WERI-Rb-1 (cell line): ENCODE measurements at regions not wholly inside any gene's neighbourhood (a gene's known extent, or its start where the extent isn't known, plus 50 kb on each side); places are given as distances from the start of the nearest gene placed in this dataset.

Experiments
- DNase-seq: peaks from one replicate; pipeline ENCODE4 v3.0.0-alpha.2; 2020
- H3K27ac ChIP-seq: fragments of 250-450 bp; sonication (Bioruptor Pico); 2 replicates; pipeline ENCODE4 v1.5.1; 2020; ENCODE audit warnings: mild to moderate bottlenecking, moderate library complexity
- H3K27me3 ChIP-seq: fragments of 250-450 bp; sonication (Bioruptor Pico); 2 replicates; pipeline ENCODE4 v1.5.1; 2021; ENCODE audit warnings: mild to moderate bottlenecking, low read depth, moderate library complexity; ENCODE audit not compliant: insufficient read depth, severe bottlenecking
- H3K36me3 ChIP-seq: fragments of 250-450 bp; sonication (Bioruptor Pico); 2 replicates; pipeline ENCODE4 v1.5.1; 2020; ENCODE audit warnings: mild to moderate bottlenecking, moderate library complexity
- H3K4me3 ChIP-seq: 2 replicates; pipeline ENCODE4 v1.5.1; 2011; ENCODE audit warnings: low read depth, mild to moderate bottlenecking, control low read depth, low read length
- H3K9me3 ChIP-seq: fragments of 250-450 bp; sonication (Bioruptor Pico); 2 replicates; pipeline ENCODE4 v1.5.1; 2021; ENCODE audit warnings: mild to moderate bottlenecking, moderate library complexity; ENCODE audit not compliant: severe bottlenecking
- TF ChIP-seq, protein P1 (sequence below): IDR thresholded peaks from 2 replicates; pipeline ENCODE4 v1.5.1; 2011; ENCODE audit warnings: low read depth, mild to moderate bottlenecking, control low read depth, inconsistent platforms, low read length

GRCh38 chr5:175765858-175766257 is 105.5 kb upstream of the CPLX2 start:
- Histone ChIP-seq H3K27me3 (no peaks in the 10 kb centered on the region), H3K36me3 (no peaks in the 10 kb centered on the region), H3K9me3 (peaks cover 7% of the 10 kb centered on the region), H3K4me3 (no peak overlapping the region), H3K27ac (no peak overlapping the region)
- TF ChIP-seq, protein P1, sequence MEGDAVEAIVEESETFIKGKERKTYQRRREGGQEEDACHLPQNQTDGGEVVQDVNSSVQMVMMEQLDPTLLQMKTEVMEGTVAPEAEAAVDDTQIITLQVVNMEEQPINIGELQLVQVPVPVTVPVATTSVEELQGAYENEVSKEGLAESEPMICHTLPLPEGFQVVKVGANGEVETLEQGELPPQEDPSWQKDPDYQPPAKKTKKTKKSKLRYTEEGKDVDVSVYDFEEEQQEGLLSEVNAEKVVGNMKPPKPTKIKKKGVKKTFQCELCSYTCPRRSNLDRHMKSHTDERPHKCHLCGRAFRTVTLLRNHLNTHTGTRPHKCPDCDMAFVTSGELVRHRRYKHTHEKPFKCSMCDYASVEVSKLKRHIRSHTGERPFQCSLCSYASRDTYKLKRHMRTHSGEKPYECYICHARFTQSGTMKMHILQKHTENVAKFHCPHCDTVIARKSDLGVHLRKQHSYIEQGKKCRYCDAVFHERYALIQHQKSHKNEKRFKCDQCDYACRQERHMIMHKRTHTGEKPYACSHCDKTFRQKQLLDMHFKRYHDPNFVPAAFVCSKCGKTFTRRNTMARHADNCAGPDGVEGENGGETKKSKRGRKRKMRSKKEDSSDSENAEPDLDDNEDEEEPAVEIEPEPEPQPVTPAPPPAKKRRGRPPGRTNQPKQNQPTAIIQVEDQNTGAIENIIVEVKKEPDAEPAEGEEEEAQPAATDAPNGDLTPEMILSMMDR: no peak
- no peak for DNase-seq

DNA sequence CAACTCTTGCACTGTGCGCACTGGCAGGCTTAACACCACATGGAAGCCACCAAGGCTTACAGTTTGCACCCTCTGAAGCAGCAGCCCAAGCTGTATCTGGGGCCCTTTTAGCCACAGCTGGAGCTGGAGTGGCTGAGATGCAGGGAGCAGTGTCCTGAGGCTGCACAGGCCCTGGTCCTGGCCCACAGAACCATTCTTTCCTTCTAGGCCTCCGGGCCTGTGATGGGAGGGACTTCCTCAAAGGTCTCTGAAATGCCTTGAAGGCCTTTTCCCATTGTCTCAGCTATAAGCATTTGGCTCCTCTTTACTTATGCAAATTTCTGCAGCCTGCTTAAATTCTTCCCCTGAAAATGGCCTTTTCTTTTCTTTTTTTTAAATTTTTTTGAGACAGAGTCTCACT is 104.4 kb upstream of the CPLX2 start:
- DNase-seq: no peak
- H3K36me3 ChIP-seq: no peaks in the 10 kb centered on the region
- TF ChIP-seq, protein P1: no peak
- H3K27me3 ChIP-seq: no peaks in the 10 kb centered on the region
- no peaks in the 10 kb centered on the region for H3K9me3 ChIP-seq
- H3K27ac ChIP-seq: no peak overlapping the region
- no peak overlapping the region for H3K4me3 ChIP-seq

DNA sequence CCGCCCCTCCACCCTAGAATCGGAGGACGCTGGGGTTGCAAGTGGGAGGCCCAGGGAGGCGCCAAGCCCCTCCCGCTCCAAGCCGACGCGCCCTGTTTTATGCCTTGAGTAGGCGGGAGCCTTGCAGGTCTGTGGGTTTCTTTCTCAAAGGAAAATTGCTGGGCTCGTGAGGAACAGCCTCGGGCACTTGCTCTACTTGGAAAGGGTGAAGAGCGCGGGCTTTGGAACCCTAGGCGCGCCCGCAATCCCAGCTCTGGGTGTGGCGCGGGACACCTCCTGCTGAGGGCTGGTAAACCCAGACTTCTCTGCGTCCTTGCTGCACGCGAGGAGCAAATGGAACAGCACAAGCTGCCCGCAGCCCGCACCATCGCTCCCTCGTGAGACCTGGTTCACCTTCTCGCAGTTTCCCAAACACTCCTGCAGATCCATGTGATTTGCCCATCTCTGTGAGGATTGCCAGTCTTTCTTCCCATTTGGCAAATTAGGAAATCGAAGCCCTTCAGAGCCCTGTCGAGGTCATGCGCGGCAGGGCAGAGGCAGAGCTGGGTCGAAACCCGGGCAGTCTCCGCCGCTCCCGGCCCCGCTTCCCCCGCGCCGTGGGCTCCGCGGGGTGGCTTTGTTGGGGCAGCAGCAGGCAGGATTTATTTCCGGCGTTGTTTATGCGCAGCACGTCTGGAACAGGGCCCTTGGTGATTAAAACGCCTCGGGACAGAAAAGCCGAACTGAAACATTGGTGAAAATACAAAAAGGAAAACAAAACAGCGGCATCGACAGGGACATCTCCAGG is 98.4 kb upstream of the CPLX2 start:
- Histone ChIP-seq H3K27ac (no peak overlapping the region), H3K27me3 (no peaks in the 10 kb centered on the region), H3K9me3 (no peaks in the 10 kb centered on the region), H3K36me3 (no peaks in the 10 kb centered on the region), H3K4me3 (no peak overlapping the region)
- TF ChIP-seq, protein P1: no peak
- no peak for DNase-seq

DNA sequence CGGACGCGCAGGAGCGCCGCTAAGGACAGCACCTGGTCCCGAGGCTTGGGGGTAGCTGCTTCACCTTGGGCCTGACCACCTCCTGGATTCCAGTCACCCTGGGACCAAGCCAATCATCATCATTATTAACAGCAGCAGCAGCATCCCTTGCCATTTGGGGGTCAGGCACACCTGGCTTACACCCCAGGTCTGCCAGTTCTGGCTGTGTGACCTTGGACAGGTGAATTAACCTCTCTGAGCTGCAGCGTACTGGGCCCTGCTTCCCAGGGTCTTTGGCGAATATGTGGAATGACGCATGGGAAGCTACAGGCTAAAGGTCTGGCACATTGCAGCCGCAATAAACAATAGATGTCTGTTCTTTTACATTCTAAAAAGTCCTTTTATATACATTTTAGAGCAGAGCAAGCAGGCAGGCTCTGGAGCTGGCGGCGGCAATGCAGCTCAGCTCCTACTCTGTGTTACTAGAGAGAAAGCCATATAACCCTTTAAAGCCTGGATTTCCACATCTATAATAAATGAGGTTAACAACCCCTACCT is 97.8 kb upstream of the CPLX2 start:
- no peak overlapping the region for H3K4me3 ChIP-seq

DNA sequence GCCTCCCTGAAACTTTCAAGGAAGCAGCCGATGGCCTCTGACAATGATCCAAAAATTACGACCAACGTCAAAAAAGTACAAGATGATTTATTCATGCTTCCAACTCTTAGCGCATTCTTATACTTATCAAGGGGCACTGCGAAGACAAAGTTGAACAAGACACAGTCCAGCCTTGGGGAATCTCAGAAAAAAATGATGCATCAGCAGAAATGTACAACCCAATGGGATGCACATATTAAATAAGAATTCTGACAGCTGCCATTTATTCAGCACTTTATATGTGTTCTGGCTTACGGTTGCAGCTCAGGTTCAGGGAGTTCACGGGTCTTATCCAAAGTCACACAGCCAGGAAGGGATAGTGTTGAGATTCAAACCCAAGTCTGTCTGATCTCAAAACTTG is 96.0 kb upstream of the CPLX2 start:
- Histone ChIP-seq H3K27me3 (no peaks in the 10 kb centered on the region), H3K9me3 (no peaks in the 10 kb centered on the region), H3K27ac (no peak overlapping the region), H3K36me3 (no peaks in the 10 kb centered on the region), H3K4me3 (no peak overlapping the region)
- TF ChIP-seq, protein P1: no peak
- DNase-seq: no peak

More for the DNA sequence above, 97.8 kb upstream of the CPLX2 start:
- no peak for DNase-seq
- no peaks in the 10 kb centered on the region for H3K9me3 ChIP-seq
- TF ChIP-seq, protein P1: no peak
- no peak overlapping the region for H3K27ac ChIP-seq
- no peaks in the 10 kb centered on the region for H3K36me3 ChIP-seq
- no peaks in the 10 kb centered on the region for H3K27me3 ChIP-seq
